ENCODE measurements at regions not wholly inside any gene's neighbourhood (a gene's known extent, or its start where the extent isn't known, plus 50 kb on each side); places are given as distances from the start of the nearest gene placed in this dataset.

DNA sequence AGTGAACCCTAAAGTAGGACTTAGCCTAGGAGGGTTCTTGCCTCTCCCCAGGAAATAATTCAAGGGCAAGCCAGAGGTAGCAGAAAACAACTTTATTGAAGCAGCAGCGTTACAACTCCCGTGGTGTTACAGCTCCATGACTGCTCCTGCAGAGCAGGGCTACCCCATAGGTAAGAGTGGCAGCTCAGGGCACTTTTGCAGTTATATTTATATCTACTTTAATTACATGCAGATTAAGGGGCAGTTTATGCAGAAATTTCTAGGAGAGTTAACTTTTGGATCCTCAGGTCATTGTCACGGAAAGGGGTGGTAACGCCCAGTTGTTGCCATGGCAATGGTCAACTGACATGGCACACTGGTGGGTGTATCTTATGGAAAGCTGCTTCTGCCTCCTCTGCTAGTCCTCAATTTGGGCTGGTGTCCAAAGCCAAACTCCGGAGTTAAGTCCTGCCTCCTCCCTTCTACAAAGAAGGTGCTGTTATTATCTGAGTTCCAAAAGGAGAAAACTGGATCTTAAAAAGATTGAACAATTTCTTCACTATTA is 1413.0 kb downstream of the DSC3 start:
- peak; percentile 65 for DNase-seq

DNA sequence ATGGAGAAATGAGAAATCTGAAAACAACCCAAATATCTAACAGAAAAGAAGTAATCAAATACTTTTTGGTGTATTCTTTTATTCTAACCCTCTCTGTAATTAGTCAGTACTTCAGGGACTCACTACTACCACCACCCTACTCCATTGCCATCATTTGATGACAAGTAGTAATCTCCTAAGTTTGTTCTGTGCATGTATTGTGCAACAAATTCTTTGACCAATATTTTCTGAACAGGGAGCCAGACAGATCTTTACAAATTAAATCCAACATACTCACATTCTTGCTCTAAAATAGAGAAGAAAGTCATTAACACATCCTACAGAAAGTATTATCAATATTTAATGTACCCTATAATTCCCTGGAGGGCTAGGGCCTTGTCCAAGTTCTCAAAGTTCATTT is 1416.4 kb downstream of the DSC3 start:
- DNase-seq: no peak

DNA sequence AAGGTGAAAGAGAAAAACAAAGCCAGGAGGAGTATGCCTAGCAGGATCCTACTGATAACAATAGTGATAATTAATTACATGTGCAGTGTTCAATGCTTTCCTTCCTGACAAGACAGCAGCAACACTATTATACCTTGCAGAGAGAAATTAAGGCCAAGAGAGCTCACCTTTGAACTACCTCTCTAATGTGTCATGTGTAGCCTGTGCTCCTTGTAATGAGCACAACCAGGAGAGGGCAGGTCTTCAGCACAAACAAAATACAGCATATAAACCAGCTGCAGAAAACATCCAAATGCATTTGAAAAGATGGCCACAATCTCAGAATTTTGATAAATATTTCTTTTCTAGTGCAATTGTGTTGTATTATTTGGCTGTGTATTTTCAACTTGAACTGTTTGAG is 1425.7 kb downstream of the DSC3 start:
- no peak for DNase-seq

DNA sequence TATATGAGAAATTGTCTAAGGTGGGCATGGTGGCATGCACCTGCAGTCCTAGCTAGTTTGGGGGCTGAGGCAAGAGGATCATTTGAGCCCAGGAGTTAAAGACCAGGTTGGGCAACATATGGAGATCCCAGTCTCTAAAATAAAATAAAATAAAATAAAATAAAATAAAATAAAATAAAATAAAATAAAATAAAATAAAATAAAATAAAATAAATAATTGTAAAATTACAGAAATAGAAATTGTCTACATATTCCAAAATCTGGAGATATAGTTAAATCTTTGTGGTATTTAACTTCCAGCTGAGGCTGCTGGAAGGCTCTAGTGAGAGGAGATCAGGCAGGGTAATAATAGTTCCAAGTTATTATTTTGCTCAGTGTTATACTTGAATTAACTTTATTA is 1432.1 kb upstream of the CDH2 start:
- DNase-seq: no peak

DNA sequence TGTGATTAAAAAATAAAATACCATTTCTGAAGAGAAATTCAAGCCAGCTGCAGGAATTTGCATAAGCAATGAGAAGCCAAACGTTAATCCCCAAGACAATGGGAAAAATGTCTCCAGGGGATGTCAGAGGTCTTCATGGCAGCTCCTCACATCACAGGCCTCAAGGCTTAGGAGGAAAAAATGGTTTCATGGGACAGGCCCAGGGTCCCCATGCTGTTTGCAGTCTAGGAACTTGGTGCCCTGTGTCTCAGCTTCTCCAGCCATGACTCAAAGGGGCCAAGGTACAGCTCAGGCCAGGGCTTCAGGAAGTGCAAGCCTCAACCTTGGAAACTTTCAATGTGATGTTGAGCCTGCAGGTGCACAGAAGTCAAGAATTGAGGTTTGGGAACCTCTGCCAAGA is 1428.4 kb upstream of the CDH2 start:
- DNase-seq: no peak

DNA sequence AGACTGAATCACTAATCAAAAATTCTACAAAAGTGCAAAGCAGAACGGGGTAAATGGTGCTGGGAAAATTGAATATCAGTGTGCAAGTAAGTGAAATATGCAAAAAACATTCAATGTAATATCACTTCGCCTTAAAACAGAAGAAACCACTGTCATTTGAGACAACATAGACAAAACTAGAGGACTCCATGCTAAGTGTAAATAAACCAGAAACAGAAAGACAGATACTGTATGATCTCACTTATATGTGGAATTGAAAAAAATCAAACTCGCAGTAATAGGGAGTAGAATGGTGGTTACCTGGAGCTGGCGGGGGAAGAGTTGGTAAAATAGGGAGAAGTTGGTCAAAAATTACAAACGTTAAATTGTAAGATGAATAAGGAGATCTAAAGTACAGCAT is 1420.0 kb upstream of the CDH2 start:
- DNase-seq: no peak

DNA sequence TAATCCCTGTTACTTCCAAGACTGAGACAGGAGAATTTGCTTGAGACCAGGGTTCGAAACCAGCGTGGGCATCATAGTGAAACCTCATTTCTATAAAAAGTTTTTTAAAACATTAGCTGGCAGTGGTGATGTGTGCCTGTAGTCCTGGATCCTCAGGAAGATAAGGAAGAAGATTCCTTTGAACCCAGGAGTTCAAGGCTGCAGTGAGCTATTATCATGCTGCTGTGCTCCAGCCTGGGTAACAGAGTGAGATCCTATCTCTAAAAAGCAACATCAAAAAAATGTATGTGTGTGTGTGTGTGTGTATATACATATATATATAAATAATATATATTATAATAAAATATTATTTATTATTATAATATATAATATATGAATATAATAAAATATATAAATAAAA is 1417.6 kb upstream of the CDH2 start:
- no peak for DNase-seq

DNA sequence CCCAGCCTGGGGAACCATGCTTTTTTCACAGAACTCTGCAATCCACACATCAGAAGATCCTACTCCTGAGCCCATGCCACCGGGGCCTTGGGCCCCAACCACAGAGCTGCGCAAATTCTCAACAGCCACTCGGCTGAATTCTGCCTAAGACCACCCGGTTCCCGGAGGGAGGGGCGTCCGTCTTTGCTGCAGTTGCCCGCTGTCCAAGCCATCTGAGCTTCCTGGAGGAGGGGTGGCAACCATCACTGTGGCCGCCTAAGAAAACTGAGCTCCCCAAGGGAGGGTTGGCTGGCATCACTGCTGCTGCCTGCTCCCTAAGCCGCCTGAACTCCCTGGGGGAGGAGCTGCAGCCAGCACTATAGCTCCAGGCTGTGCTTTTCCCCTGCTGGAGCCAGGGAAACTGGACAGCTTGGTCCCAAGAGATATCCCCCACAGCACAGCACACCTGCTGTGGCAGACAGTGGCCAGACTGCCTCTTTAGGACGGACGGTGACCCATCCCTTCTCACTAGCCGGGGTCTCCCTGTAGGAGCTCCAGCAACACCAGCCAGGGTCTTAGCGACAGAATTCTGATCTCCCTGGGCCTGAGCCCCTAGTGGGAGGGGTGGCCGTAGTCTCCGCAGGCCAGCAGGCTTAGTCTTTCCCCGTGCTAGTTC is 1411.6 kb upstream of the CDH2 start:
- DNase-seq: no peak

DNA sequence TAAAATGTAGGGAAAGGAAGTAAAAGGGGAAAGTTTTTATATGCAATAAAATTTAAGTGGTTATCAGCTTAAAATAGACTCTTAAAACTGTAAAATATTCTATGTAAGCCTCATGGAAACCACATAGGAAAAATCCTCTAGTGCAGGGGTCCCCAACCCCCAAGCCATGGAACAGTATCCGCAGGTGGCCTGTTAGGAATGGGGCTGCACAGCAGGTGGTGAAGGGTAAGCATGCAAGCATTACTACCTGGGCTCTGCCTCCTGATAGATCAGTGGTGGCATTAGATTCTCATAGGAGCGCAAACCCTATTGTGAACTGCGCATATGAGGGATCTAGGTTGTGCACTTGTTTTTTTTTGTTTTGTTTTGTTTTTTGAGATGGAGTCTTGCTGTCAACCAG is 1409.3 kb upstream of the CDH2 start:
- no peak for DNase-seq

DNA sequence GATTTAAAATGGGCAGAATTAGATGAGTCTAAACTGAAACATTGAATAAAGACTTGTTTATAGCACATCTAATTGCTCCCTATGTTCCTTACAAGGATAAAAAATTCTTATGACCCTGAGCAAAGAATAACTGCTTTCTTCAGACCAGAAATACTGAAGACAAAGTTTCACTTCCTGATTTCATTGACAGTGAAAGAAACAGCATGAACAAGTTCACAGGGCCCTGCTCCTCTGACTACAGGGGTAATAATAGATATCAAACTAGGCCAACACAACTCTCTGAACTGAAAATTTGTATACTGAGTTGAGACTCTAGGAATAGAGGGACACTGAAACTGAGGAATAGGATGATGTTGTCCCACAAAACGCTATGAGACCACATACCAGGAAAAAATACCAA is 1383.3 kb upstream of the CDH2 start:
- DNase-seq: peak; percentile 21

DNA sequence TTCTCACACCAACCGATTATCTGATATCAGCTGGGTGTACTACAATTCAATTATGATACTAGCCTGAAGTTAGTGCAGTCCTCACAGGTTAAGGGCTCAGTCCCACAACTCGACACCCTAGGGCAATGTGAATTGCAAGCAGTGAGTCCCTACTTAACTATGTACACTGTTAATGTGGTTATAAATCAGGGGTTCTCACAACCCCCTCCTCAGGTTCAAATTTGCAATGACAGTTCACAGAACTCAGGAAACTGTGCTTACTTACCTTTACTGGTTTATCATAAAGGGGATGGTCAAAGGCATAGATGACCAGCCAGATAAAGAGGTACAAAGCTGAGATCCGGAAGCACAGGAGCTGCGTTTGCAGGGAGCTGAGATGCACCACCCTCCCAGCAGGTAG is 1379.1 kb upstream of the CDH2 start:
- DNase-seq: no peak

DNA sequence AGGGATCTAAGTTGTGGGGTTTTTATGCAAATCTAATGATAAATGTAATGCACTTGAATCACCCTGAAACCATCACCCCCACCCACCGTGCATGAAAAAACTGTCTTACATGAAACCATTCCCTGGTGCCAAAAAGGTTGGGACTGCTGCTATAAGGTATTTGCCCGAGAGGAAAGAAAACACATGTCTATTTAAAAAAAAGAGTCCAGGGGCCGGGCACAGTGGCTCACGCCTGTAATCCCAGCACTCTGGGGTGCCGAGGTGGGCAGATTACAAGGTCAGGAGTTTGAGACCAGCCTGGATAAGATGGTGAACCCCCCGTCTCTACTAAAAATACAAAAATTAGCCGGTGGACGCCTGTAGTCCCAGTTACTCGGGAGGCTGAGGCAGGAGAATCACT is 1372.8 kb upstream of the CDH2 start:
- DNase-seq: no peak

DNA sequence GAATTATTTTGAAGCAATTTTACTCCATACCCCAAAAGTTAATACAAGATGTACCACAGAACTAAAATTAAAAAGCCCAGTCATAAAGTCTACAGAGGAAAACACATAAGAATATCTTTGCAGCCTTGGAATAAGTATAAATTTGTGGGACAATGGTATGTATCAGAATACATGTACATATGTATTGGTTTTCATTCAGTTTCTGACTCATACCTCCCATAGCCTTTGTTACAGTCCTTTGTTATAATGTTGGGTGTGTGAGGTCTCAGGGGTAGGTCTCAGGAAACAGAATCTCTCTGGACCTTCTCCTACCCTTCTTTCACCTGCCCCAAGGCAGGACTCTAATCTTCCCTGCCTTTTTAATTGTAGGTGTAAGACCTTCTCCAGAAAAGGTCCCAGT is 1370.7 kb upstream of the CDH2 start:
- DNase-seq: no peak

DNA sequence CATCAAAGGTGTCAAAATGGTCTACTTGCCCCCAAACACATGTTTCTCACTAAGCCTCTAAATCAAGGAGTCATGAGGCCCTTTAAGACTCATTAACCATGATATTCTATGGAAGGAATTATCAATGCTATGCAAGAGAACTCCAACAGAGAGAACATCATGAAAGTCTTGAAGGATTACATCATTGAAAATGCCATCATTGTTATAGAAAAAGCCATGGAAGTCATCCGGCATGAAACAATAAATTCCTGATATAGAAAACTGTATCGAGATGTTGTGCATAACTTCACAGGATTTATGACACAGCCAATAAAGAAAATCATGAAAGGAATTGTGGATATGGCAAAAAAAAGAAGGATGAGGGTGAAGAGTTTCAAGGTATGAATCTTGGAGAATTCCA is 1363.6 kb upstream of the CDH2 start:
- DNase-seq: no peak

DNA sequence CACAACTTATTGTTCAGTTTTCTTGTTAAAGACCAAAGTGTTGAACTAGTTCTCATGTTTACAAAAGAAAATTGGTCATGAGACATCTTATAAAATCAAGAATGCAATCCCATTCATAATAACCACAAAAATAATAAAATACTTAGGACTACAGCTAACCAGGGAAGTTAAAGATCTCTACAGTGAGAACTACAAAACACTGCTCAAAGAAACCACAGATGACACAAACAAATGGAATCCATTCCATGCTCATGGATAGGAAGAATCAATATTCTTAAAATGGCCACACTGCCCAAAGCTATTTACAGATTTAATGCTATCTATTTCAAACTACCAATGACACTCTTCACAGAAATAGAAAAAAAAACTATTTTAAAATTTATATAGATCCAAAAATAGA is 1354.8 kb upstream of the CDH2 start:
- DNase-seq: no peak

DNA sequence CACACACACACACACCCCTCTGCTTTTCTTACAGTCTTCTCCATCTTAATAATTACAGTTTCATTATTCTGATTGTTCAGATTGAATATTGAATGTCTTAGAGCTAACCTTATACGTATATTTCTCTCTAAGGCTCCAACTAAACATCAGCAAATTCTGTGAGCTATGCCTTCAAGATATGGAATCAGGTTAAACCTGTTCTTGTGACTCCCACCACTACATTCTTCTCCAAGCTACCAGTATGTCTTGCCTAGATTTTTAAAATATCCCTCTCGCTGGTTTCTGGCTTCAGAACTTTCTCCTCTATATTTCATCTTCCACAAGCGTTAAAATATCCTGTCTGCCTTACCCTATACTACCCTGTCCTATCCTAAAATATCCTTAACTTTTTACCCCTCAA is 1346.4 kb upstream of the CDH2 start:
- no peak for DNase-seq

DNA sequence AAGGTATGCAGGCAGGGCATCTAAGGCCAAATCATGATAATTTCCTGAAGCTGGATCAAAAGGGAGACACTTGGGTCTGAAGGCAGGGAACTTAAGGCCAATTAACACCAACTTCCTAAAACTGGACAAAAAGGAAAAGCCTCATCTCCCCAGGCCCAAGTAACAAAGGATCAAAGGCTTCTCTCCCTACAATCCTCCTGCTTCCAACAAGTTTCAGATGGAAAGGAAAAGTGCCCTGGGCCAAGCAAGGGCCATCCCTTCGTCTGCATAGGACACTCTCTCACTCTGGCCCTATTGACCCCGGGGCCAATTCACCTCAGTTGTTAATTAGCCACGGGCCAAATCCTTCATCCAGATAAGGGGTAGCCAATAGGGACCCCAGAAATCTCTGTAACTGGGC is 1335.8 kb upstream of the CDH2 start:
- DNase-seq: no peak

DNA sequence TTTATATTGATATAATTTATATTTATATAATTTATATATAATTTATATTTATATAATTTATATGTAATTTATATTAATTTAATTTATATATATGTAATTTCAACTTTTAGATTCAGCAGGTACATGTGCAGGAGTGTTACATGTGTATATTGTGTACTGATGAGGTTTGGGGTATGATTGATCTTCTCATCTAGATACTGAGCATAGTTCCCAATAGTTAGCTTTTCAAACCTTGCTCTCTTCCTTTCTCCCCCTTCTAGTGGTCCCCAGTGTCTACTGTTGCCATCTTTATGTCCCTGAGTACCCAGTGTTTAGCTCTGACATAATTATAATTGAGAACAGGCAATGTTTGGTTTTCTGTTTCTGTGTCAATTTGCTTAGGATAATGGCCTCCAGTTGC is 1335.3 kb upstream of the CDH2 start:
- DNase-seq: no peak

DNA sequence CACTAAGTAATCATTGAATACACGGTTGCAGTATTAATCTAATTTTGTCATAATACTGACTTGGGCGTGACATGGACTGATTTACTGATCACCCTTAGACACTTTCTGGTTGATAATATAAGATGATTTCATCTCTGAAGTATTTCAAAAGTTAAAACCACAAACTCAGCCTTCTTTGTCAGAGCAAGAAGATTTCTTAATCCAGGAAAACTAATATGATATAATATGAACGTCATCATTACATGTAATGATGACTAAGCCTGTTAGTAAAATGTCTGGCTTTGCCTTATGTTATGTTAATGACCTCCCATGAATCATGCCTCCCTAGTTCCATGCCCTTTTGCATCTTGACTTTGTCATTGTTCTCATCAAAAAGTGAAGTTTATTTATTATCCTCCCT is 1325.0 kb upstream of the CDH2 start:
- DNase-seq: no peak

DNA sequence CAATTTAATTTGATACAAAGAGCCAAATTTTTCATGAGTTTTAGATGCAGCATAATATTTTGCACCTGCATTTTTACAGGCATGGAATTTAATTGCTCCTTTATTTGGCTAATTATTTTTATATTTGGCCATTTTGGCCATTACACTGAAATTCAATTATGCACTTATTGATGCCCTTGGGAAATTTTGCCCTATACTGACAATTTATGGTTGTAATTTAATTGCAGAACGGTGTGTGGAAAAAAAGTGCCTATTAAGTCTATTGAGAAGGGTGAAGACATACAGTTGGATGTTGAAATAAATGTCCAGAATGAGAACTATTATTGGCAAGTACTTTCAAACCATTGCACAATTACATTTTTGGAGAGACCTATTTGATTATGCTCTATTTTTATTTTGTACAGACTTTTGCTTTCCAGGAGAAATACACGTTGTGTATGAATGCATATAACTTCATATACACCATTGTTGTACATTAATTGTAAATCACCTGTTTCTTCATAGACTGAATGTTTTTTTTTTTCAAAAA is 1319.3 kb upstream of the CDH2 start:
- DNase-seq: no peak

DNA sequence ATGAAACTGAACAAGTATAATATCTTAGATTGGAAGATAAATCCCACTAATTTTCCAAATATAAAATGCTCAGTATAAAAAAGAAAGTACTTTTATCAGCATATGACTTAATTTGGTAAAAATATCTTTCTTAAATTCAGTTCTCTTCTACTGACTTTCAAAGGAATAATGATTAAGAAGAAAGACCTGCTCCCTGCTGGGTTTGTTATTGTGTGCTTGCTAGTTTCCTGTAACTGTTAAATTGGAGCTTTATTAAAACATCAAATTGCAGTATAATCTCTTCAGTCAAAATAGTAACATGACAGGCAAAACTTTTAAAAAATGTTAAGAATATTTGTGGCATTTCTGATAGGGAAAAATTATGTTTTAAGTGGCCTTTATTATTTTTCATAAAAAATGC is 1317.4 kb upstream of the CDH2 start:
- DNase-seq: no peak

DNA sequence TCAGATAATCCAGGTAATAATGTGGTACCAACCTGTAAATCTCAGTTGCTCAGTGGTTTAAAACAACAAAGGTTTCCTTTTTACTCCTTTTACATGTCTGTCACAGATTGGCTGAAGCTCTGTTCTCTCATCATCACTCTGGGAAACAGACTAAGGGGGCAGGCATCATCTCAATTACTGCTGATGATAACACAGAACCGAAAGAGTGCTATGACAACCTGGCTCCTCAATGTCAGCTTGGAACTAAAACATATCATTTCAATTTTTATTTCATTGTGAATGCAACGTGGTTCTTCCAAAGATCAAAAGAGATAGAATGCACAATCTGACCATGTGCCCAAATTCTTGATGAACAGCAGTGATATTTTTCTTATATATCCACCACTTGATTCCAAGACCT is 1315.0 kb upstream of the CDH2 start:
- no peak for DNase-seq

DNA sequence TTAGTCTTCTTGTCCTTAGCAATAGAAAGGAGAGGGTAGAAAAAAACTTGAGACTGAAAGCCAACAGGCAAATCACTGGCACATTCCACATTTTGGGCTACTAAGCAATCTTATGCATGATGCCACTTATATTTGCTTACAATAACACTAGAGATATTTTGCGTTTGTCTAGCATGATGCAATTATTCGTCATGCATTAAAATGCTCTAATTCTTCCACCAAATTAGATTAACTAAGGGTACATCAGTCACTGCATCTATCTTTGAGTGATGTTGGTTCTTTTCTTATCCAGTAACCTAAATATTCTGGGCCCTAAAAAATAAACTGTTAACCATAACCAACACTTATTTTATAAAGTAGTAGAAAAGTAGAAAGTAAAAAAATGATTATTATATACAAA is 1311.7 kb upstream of the CDH2 start:
- DNase-seq: no peak

DNA sequence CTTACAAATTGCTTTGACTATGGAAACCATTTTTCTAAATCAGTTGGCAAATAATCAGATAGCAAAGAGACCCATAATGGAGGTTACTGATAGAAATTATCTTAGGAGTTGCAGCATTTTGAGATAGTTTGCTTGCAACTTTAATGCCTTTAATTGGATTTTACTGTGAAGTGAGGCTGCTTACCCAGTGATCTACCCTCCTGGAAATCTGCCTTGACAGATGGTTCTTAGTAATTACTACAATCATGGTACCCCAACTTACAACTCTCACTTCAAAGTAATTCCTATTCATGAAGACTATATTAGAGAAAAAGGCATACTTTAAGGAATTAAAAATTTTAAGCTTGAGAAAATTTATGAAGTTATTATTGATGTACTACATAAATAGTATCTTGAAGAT is 1288.6 kb upstream of the CDH2 start:
- no peak for DNase-seq

DNA sequence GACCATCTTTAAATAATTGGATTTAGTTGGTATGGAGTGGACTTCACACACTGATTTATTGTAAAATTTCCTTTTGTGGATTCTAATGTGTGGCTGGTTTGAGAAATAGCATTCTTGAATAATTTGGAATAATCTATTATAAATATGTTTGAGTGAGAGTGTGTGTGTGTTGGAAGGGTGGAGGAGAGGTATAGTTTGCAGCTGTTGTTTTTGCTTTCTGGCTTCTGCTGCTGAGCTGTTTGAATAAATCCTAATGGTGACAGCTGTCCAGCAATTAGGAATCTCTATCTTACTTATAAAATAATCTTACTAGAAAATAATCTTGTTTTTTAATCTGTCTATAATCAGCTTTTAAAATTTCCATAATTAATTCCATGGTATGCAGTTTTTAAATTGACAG is 1283.0 kb upstream of the CDH2 start:
- no peak for DNase-seq

Measured in OCI-M1 (cell line).